SH-SY5Y (cell line): ENCODE measurements at regions not wholly inside any gene's neighbourhood (a gene's known extent, or its start where the extent isn't known, plus 50 kb on each side); places are given as distances from the start of the nearest gene placed in this dataset.

ENCODE experiments used
- GATA2 ChIP-seq: IDR thresholded peaks from 2 replicates; pipeline ENCODE4 v1.6.1; 2011; ENCODE audit warnings: mild to moderate bottlenecking, low read depth, low read length
- GATA3 ChIP-seq: IDR thresholded peaks from 2 replicates; pipeline ENCODE4 v1.6.1; 2011; ENCODE audit warnings: low read depth, mild to moderate bottlenecking, low read length, moderate library complexity

DNA sequence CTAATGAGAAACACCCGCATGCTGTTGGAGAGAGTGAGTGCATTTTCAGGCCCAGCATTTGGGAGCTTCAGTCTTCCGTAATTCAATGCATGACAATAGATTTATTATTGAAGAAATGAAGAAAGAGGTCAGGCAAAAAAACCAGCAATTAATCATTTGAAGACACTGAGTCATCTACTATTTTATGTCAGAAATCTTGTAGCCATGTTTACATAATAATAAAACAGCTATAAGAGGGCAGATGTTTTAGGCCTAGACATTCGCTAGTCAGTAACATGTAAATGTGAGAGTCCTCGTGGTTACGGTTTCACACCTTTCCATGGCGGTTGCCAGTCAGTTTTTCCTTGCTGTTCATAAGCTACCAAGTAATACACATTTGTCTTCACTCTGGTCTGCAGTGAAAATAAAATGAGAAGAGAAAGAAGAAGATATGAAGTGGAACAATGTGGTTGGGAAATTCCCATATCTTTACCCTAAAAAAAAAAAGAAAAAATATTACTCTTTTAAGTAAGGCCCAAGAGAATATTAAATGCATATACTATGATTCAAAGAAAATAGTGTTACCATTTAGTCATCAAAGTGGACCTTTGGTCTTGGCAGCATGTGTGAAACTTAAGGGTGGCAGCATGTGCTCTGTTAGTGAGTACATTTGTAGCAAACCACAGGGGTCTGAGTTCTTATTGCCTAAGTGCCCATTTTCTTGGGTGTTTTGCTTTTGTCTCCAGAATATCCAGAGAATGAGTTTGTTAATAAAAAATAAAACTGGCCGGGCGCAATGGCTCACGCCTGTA, 140.5 kb upstream of the TBL1XR1 start:
- TF ChIP-seq GATA2, result no peak
- no peak for TF ChIP-seq GATA3
